ENCODE measurements at regions not wholly inside any gene's neighbourhood (a gene's known extent, or its start where the extent isn't known, plus 50 kb on each side); places are given as distances from the start of the nearest gene placed in this dataset.

DNA sequence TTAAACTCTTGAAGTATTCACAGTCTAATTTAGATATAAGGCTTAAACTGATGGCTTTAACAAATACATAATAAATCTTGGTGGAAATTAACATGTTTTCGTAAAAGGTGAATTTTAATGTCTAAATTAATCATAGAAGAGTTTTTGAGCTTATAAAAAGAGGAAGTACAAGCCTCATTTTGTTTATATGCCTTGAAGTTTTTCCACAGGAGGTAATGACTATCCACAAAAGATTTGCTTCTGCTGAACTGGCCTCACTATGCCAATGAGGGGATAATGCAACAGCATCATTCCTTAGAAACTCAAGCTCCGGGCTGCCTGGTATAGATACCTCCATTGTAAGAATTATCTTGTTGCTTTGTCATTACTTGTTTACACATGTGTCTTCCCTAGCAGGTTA is 175.6 kb downstream of the DUSP6 start:
- TF ChIP-seq, protein P1, sequence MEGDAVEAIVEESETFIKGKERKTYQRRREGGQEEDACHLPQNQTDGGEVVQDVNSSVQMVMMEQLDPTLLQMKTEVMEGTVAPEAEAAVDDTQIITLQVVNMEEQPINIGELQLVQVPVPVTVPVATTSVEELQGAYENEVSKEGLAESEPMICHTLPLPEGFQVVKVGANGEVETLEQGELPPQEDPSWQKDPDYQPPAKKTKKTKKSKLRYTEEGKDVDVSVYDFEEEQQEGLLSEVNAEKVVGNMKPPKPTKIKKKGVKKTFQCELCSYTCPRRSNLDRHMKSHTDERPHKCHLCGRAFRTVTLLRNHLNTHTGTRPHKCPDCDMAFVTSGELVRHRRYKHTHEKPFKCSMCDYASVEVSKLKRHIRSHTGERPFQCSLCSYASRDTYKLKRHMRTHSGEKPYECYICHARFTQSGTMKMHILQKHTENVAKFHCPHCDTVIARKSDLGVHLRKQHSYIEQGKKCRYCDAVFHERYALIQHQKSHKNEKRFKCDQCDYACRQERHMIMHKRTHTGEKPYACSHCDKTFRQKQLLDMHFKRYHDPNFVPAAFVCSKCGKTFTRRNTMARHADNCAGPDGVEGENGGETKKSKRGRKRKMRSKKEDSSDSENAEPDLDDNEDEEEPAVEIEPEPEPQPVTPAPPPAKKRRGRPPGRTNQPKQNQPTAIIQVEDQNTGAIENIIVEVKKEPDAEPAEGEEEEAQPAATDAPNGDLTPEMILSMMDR (IDR thresholded peaks at IDR 0.05) = no peak
- ATAC-seq (ENCODE audit: low FRiP score) = no peak
- no peak for DNase-seq (ENCODE audit: low spot score)

DNA sequence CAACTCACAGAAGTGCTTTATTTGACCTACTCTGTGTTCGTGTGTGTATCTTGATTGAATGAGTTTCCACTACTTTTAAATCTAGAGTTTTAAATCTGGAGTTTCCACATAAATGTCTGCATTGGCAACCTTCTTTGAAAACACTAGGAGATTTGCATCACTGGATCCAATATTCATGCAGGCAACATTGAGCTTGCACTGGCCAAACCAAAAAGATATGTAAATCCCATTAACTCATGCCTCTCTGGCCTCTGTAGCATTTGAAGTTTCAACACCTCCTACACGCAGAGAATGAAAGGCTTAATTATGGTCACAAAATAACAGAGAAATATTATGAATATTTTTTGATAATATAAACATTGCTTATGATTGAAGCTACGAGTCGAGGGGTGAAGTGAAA is 178.6 kb downstream of the DUSP6 start:
- no peak for DNase-seq (ENCODE audit: low spot score)
- TF ChIP-seq, protein P1 (IDR thresholded peaks at IDR 0.05) = no peak
- no peak for ATAC-seq (ENCODE audit: low FRiP score)

DNA sequence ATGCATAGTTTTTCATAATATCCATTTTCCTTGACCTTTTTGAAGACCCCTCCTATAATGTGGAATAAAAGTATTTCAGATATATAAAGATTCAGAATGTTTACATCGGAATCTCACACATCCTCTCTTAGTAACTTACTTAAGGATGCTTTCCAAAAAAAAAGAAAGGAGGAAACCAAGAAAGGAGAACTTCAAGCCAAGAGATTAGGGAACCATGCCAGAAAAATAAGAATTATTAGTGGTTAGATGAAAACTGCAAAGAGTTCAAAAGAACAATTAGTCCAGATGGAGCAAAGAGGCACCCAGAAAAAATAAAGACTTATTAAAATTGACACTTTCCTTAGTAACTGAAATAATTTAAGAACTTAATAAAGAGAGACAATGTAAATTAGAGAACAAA is 179.2 kb downstream of the DUSP6 start:
- ATAC-seq (ENCODE audit: low FRiP score) = no peak
- DNase-seq (ENCODE audit: low spot score) = no peak
- TF ChIP-seq, protein P1 (IDR thresholded peaks at IDR 0.05) = no peak

DNA sequence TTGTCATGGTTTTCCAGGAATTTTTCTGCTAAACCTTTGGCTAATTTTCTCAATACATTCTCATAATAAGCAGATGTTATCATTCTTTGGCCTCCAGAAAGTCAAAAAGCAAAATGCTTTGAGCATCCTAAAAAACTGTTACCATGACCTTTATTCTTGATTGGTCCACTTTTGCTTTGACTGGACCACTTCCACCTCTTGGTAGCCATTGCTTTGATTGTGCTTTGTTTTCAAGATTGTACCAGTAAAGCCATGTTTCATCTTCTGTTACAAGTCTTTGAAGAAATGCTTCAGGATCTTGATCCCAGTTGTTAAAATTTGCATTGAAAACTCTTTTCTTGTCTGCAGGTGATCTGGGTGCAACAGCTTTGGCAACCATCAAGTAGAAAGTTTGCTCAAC is 180.1 kb downstream of the DUSP6 start:
- TF ChIP-seq, protein P1 (IDR thresholded peaks at IDR 0.05) = no peak
- ATAC-seq (ENCODE audit: low FRiP score) (no peak), DNase-seq (ENCODE audit: low spot score) (no peak)

DNA sequence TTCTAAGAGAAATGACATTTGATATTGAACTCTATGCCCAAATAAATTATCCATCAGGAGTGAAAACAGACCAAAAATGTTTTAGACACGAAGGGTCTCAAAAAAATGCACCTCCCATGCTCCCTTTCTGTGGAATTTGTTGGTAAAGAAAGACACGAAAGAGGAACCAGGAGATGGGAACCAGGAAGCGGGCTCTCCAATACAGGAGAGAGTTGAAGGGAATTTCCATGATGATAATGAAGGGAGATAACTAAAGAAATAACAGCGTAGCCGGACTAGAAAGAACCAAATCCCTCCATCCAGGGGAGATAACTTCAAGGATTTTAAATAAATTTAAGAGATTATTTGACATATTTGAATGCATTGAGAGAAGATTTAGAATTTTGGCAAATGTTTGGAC is 183.0 kb downstream of the DUSP6 start:
- ATAC-seq (ENCODE audit: low FRiP score) = no peak
- DNase-seq (ENCODE audit: low spot score) = no peak
- TF ChIP-seq, protein P1 (IDR thresholded peaks at IDR 0.05) = no peak

DNA sequence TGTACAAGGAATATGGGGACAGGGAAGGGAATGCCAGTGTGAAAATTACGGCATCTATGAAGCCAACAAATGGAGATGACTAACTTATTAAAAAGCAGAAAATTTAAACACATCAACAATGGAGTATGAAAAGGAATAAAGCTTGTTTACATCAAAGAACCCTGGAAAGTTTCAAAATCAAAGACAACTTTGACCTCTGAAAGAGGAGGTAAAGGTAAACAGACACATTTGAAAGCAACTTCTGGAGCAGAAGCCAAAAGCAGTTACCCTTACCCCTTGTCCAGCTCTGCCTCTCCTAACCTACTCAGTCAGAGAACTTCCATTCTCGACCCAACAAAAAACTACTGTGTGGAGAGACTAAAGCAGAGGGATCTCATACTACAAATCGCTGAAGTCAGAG is 184.3 kb downstream of the DUSP6 start:
- no peak for DNase-seq (ENCODE audit: low spot score)
- ATAC-seq (ENCODE audit: low FRiP score) = no peak
- TF ChIP-seq, protein P1 (IDR thresholded peaks at IDR 0.05) = no peak

DNA sequence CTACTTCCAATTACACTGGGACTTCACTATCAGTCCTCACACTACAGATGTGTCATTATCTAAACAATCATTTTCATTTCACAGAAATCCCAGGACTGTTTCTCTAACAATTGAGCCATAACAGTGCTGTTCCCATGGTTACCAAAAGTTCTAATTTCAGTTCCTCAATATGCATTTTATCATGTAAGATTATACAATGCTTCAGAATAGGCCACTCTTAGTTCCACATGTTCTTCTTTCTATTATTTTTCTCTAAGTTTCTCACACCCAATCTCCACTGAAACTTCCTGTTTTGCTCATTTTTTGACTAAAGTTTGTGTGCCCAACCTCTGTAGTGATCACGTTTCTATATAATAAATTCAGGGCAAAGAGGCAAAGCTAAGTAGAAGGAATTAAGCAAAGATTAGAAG is 185.8 kb downstream of the DUSP6 start:
- ATAC-seq (ENCODE audit: low FRiP score) (no peak), DNase-seq (ENCODE audit: low spot score) (no peak)
- TF ChIP-seq, protein P1 (IDR thresholded peaks at IDR 0.05) = no peak
